Dermis microvascular lymphatic vessel endothelial cell (primary cell): ENCODE measurements at regions not wholly inside any gene's neighbourhood (a gene's known extent, or its start where the extent isn't known, plus 50 kb on each side); places are given as distances from the start of the nearest gene placed in this dataset.
"Not testable (repeated sequence)": the region's sequence is repeated elsewhere in the genome, so short reads cannot be mapped to it uniquely, and the experiment has no call there.

ENCODE experiments used
- DNase-seq, 2 donors: peaks; one replicate each; pipeline versions ENCODE4 v3.0.0 to v3.0.0-alpha.2; 2010; ENCODE audit warnings: low read depth in 2 of 2

GRCh38 chr10:5268743-5269142, 72.1 kb downstream of the AKR1C4 start:
- no peak for DNase-seq

- no peak for DNase-seq
Measured at GRCh38 chr10:5269791-5270190, 73.2 kb downstream of the AKR1C4 start.

- DNase-seq = no peak
Measured at GRCh38 chr10:5271526-5271925, 74.9 kb downstream of the AKR1C4 start.

GRCh38 chr10:5272065-5272803, 75.6 kb downstream of the AKR1C4 start:
- no peak for DNase-seq

GRCh38 chr10:5274795-5275194, 78.2 kb downstream of the AKR1C4 start:
- no peak for DNase-seq

GRCh38 chr10:5281356-5281755, 83.4 kb upstream of the UCN3 start:
- DNase-seq = no peak

- no peak for DNase-seq
Measured at GRCh38 chr10:5282137-5282536, 82.6 kb upstream of the UCN3 start.

GRCh38 chr10:5283305-5284158, 81.2 kb upstream of the UCN3 start:
- peak; percentile 66 to 75 for DNase-seq

- DNase-seq = peak; percentile 63 to 81
Measured at GRCh38 chr10:5284311-5285057, 80.3 kb upstream of the UCN3 start.

- peak; percentile 88 to 97 for DNase-seq
Measured at GRCh38 chr10:5285186-5285585, 79.6 kb upstream of the UCN3 start.

GRCh38 chr10:5288359-5288758, 76.4 kb upstream of the UCN3 start:
- DNase-seq = no peak

GRCh38 chr10:5289228-5289627, 75.5 kb upstream of the UCN3 start:
- DNase-seq = not testable (repeated sequence)

- DNase-seq = peak; percentile 78 to 95
Measured at GRCh38 chr10:5291501-5292195, 73.1 kb upstream of the UCN3 start.

- peak in 1 of 2 donors; percentile 74 for DNase-seq
Measured at GRCh38 chr10:5292196-5292735, 72.5 kb upstream of the UCN3 start.

- not testable (repeated sequence) for DNase-seq
Measured at GRCh38 chr10:5292970-5293369, 71.8 kb upstream of the UCN3 start.

GRCh38 chr10:5293691-5294550, 70.8 kb upstream of the UCN3 start:
- DNase-seq = peak in 1 of 2 donors; percentile 63

- DNase-seq = peak; percentile 82 to 89
Measured at GRCh38 chr10:5297466-5297865, 67.3 kb upstream of the UCN3 start.

GRCh38 chr10:5297996-5298395, 66.8 kb upstream of the UCN3 start:
- DNase-seq = no peak

- no peak for DNase-seq
Measured at GRCh38 chr10:5299950-5300349, 64.8 kb upstream of the UCN3 start.

GRCh38 chr10:5303504-5303903, 61.3 kb upstream of the UCN3 start:
- no peak for DNase-seq
